ENCODE measurements at regions not wholly inside any gene's neighbourhood (a gene's known extent, or its start where the extent isn't known, plus 50 kb on each side); places are given as distances from the start of the nearest gene placed in this dataset.

- Histone ChIP-seq H3K9me3 (no peaks in the 10 kb centered on the region), H3K4me1 (no peaks in the 10 kb centered on the region), H3K4me3 (no peak overlapping the region), H3K27me3 (no peaks in the 10 kb centered on the region), H3K36me3 (no peaks in the 10 kb centered on the region), H3K27ac (no peak overlapping the region)
- intact Hi-C loops (cut with DNase I; ENCODE audit: low total_unique reads): no loop called here
- TF ChIP-seq CTCF (IDR thresholded peaks at IDR 0.05) (no peak), EP300 (IDR thresholded peaks at IDR 0.05; ENCODE audit: low read depth) (no peak), POLR2AphosphoS5 (IDR thresholded peaks at IDR 0.05) (no peak), POLR2A (IDR thresholded peaks at IDR 0.05) (no peak)
- in situ Hi-C loops (cut with MboI; ENCODE audit: low pct_ligation_motif_present in 1 of 4, low pct_unique_long_range_greater_than_20kb in 1 of 4, low sequenced_read_pairs in 3 of 4): loop anchor here in 3 of 4 donors (10.0 to 25.0 kb wide), 3 partner anchors 158 to 380 kb away; no protein-coding TSS in a partner anchor
- DNase-seq: no peak
- WGBS, 2 donors (ENCODE audit: low coverage in 1 of 2): 63% methylated on average over 7 of the region's 7 CpGs; no CpG with 5 or more reads in 1 of the 2 donors
Observed at GRCh38 chrX:39144956-39145355, 343.7 kb downstream of the MID1IP1 start.

- H3K9me3 ChIP-seq: no peaks in the 10 kb centered on the region
- in situ Hi-C loops (cut with MboI; ENCODE audit: low pct_ligation_motif_present in 1 of 4, low pct_unique_long_range_greater_than_20kb in 1 of 4, low sequenced_read_pairs in 3 of 4) (loop anchor here in 3 of 4 donors (10.0 to 25.0 kb wide), 3 partner anchors 159 to 381 kb away; no protein-coding TSS in a partner anchor), intact Hi-C loops (cut with DNase I; ENCODE audit: low total_unique reads) (no loop called here)
- H3K27ac ChIP-seq: no peak overlapping the region
- DNase-seq: no peak
- H3K4me1 ChIP-seq: no peaks in the 10 kb centered on the region
- TF ChIP-seq POLR2A (IDR thresholded peaks at IDR 0.05) (no peak), EP300 (IDR thresholded peaks at IDR 0.05; ENCODE audit: low read depth) (no peak), POLR2AphosphoS5 (IDR thresholded peaks at IDR 0.05) (no peak), CTCF (IDR thresholded peaks at IDR 0.05) (no peak)
- H3K27me3 ChIP-seq: no peaks in the 10 kb centered on the region
- H3K36me3 ChIP-seq: no peaks in the 10 kb centered on the region
- H3K4me3 ChIP-seq: no peak overlapping the region
Observed at GRCh38 chrX:39145859-39146258, 344.6 kb downstream of the MID1IP1 start.

GRCh38 chrX:39149761-39150160, 348.5 kb downstream of the MID1IP1 start:
- DNase-seq: peak; percentile 75
- intact Hi-C loops (cut with DNase I; ENCODE audit: low total_unique reads) (no loop called here), in situ Hi-C loops (cut with MboI; ENCODE audit: low pct_ligation_motif_present in 1 of 4, low pct_unique_long_range_greater_than_20kb in 1 of 4, low sequenced_read_pairs in 3 of 4) (loop anchor here (10.0 to 25.0 kb wide), 4 partner anchors 162 to 387 kb away; no protein-coding TSS in a partner anchor)
- Histone ChIP-seq H3K27ac (no peak overlapping the region), H3K27me3 (no peaks in the 10 kb centered on the region), H3K4me1 (no peaks in the 10 kb centered on the region), H3K4me3 (no peak overlapping the region), H3K36me3 (no peaks in the 10 kb centered on the region), H3K9me3 (no peaks in the 10 kb centered on the region)
- TF ChIP-seq EP300 (IDR thresholded peaks at IDR 0.05; ENCODE audit: low read depth) (no peak), POLR2AphosphoS5 (IDR thresholded peaks at IDR 0.05) (no peak), POLR2A (IDR thresholded peaks at IDR 0.05) (no peak), CTCF (IDR thresholded peaks at IDR 0.05) (peak; percentile 53 to 67 (median 57))
- WGBS, 2 donors (ENCODE audit: low coverage in 1 of 2): 33% methylated on average over 8 of the region's 8 CpGs; no CpG with 5 or more reads in 1 of the 2 donors

- in situ Hi-C loops (cut with MboI; ENCODE audit: low pct_ligation_motif_present in 1 of 4, low pct_unique_long_range_greater_than_20kb in 1 of 4, low sequenced_read_pairs in 3 of 4): loop anchor here in 1 of 4 donors (25.0 kb wide), 1 partner anchor 388 kb away; no protein-coding TSS in a partner anchor
- 87 to 92% methylated on average over 3 to 5 of the region's 5 CpGs for WGBS, 2 donors (ENCODE audit: low coverage in 1 of 2)
- intact Hi-C loops (cut with DNase I; ENCODE audit: low total_unique reads): no loop called here
Observed at GRCh38 chrX:39150220-39150619, 349.0 kb downstream of the MID1IP1 start.

More at GRCh38 chrX:39150220-39150619, 349.0 kb downstream of the MID1IP1 start:
- Histone ChIP-seq H3K27me3 (no peaks in the 10 kb centered on the region), H3K27ac (no peak overlapping the region), H3K4me3 (no peak overlapping the region), H3K36me3 (no peaks in the 10 kb centered on the region), H3K9me3 (no peaks in the 10 kb centered on the region), H3K4me1 (no peaks in the 10 kb centered on the region)
- DNase-seq: no peak
- no peak for TF ChIP-seq POLR2AphosphoS5 (IDR thresholded peaks at IDR 0.05)
- TF ChIP-seq EP300 (IDR thresholded peaks at IDR 0.05; ENCODE audit: low read depth): no peak
- no peak for TF ChIP-seq CTCF (IDR thresholded peaks at IDR 0.05)
- no peak for TF ChIP-seq POLR2A (IDR thresholded peaks at IDR 0.05)

All from transverse colon (tissue), 4 donors.